HCT116 (cell line): ENCODE measurements at regions not wholly inside any gene's neighbourhood (a gene's known extent, or its start where the extent isn't known, plus 50 kb on each side); places are given as distances from the start of the nearest gene placed in this dataset.

Source experiments
- CEBPB ChIP-seq: IDR thresholded peaks from 2 replicates; pipeline ENCODE4 v1.6.1; 2012; ENCODE audit warnings: low read depth
- EZH2 ChIP-seq: fragments of 200-600 bp; sonication (generic); IDR thresholded peaks from 2 replicates; pipeline ENCODE4 v1.6.1; 2017; ENCODE audit warnings: antibody characterized with exemption, mixed run types
- POLR2A ChIP-seq: IDR thresholded peaks from 2 replicates; pipeline ENCODE4 v1.7.0; 2011; ENCODE audit warnings: borderline replicate concordance; ENCODE audit not compliant: insufficient read depth, insufficient read length; ENCODE audit errors: extremely low read depth
- RAD21 ChIP-seq: IDR thresholded peaks from 2 replicates; pipeline ENCODE4 v1.6.1; 2012; ENCODE audit warnings: low read depth, mild to moderate bottlenecking

DNA sequence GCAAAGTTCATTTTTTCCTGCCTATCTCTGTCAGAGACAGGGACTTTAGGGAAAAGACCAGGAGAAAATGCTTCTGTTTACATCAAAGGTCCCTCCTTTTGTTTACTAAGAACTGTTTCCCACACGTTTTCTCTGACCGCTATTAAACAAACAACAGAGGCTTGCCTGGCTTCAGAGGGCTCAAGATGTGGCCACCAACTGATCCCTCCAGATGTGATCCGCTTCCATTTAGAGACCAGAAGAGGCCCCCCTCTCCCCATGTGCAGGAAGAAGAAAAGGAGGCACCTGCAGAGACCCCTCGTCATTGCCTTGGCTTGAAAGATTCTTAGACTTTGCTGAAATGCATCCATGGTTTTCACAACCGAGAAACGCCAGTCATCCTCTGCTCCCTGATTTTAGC lies 217.9 kb upstream of the PWP1 start:
- TF ChIP-seq RAD21 (no peak), POLR2A (no peak), EZH2 (no peak), CEBPB (no peak)
